GM12891 (cell line): ENCODE measurements at regions not wholly inside any gene's neighbourhood (a gene's known extent, or its start where the extent isn't known, plus 50 kb on each side); places are given as distances from the start of the nearest gene placed in this dataset.
"Not testable (repeated sequence)": the region's sequence is repeated elsewhere in the genome, so short reads cannot be mapped to it uniquely, and the experiment has no call there.

Source experiments
- DNase-seq: peaks from one replicate; pipeline ENCODE4 v3.0.0; 2011; ENCODE audit warnings: low spot score; ENCODE audit not compliant: insufficient read length
- FAIRE-seq: peaks from 2 replicates; lab custom pipeline; 2011; peaks lifted over from hg19 to GRCh38; lab: Jason Lieb, UNC

DNA sequence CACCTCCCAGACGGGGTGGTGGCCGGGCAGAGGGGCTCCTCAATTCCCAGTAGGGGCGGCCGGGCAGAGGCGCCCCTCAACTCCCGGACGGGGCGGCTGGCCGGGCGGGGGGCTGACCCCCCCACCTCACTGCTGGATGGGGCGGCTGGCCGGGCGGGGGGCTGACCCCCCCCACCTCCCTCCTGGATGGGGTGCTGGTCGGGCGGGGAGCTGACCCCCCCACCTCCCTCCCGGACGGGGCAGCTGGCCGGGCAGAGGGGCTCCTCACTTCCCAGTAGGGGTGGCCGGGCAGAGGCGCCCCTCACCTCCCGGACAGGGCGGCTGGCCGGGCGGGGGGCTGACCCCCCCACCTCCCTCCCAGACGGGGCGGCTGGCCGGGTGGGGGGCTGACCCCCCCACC, 148.8 kb upstream of the CCZ1B start:
- FAIRE-seq, DNase-seq: not testable (repeated sequence)

- not testable (repeated sequence) for DNase-seq, FAIRE-seq
Observed at GRCh38 chr7:6975346-6975745, 149.3 kb upstream of the CCZ1B start.

- not testable (repeated sequence) for FAIRE-seq, DNase-seq
Observed at GRCh38 chr7:6977368-6977767, 151.3 kb upstream of the CCZ1B start.

GRCh38 chr7:6978326-6978725, 152.3 kb upstream of the CCZ1B start:
- not testable (repeated sequence) for FAIRE-seq, DNase-seq

- FAIRE-seq, DNase-seq: not testable (repeated sequence)
Observed at GRCh38 chr7:6979456-6979855, 153.4 kb upstream of the CCZ1B start.

DNA sequence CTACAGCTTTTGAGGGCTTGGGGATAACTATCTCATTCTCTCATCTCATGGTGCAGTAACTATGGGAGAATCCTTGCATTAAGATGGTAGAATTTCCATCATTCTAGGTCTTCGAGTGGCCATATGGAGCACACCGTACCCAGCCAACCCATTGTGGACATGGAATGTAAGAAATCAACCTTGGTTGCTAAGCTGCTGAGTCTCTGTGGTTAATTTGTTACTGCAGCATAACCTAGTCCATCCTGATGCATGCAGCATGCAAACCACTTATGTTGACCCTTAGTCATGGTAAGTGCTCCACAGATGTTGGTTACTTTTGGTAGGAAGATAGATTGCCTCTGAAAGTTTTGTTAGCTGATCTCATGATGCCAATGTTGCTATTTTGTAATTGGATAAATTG, 156.3 kb upstream of the CCZ1B start:
- not testable (repeated sequence) for FAIRE-seq, DNase-seq

- not testable (repeated sequence) for DNase-seq, FAIRE-seq
Observed at GRCh38 chr7:6986892-6987291, 160.8 kb upstream of the CCZ1B start.

GRCh38 chr7:6988608-6989007, 162.5 kb upstream of the CCZ1B start:
- DNase-seq, FAIRE-seq: not testable (repeated sequence)

GRCh38 chr7:6989968-6990367, 163.9 kb upstream of the CCZ1B start:
- FAIRE-seq, DNase-seq: not testable (repeated sequence)

- not testable (repeated sequence) for DNase-seq
Observed at GRCh38 chr7:6990426-6991152, 164.5 kb upstream of the CCZ1B start.

DNA sequence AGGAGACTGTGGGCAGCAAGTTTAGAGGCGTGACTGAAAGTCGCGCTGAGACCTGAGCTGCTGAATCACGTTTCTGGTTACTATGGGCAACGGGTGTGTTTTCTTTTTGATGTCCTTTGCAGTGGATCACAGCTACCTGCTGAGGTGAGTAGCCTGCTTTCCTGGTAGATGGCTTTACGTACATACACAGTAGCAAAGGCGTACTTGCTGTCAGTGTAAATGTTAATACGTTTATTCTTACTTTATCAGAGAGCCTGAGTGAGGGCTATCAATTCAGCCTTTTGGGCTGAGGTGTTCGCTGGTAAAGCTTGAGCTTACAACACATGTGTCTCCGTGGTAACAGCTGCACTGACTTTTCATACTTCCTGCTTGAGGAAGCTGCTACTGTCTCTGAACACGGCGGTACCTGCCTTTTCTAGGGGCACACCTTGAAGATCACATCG, 165.1 kb upstream of the CCZ1B start:
- not testable (repeated sequence) for DNase-seq, FAIRE-seq

More at GRCh38 chr7:6990426-6991152, 164.5 kb upstream of the CCZ1B start:
- not testable (repeated sequence) for FAIRE-seq

DNA sequence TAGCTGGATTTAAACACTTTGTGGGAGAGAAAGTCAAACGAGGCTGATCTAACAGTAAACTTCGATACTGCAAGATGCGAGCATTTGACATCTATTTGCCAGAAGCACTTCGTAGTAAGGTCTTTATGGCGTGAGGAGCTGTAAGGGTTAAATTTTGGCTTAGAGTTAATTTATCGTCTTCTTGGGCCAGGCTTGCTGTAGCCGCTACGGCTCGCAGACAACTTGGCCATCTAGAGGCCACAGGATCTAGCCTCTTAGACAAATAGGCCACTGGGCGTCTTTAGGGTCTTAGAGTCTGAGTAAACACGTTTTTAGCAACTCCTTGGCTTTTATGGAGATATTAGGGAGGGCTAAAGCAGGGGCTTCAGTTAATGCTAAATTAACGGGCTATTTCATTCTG, 165.6 kb upstream of the CCZ1B start:
- not testable (repeated sequence) for DNase-seq, FAIRE-seq

- FAIRE-seq, DNase-seq: not testable (repeated sequence)
Observed at GRCh38 chr7:6992133-6992532, 166.1 kb upstream of the CCZ1B start.

DNA sequence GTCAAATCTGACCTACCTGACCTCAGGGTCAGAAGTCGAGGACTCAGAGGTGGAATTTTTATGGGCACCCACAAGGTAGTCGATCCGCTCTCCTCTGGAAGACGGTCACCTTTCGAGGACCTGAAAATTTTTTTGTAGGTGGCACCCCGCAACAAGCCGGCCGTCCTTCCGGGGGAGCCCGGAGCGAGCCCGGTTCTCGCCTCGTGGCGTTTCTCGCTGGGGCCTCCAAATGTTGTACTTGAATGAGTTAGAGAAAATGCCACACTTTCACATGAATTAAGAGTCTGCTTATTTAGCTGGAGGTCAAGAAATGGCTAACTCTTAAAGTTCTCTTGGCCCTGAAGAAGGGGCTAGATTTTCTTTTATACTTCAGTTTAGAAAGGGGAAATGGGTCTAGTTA, 169.0 kb upstream of the CCZ1B start:
- FAIRE-seq, DNase-seq: not testable (repeated sequence)

DNA sequence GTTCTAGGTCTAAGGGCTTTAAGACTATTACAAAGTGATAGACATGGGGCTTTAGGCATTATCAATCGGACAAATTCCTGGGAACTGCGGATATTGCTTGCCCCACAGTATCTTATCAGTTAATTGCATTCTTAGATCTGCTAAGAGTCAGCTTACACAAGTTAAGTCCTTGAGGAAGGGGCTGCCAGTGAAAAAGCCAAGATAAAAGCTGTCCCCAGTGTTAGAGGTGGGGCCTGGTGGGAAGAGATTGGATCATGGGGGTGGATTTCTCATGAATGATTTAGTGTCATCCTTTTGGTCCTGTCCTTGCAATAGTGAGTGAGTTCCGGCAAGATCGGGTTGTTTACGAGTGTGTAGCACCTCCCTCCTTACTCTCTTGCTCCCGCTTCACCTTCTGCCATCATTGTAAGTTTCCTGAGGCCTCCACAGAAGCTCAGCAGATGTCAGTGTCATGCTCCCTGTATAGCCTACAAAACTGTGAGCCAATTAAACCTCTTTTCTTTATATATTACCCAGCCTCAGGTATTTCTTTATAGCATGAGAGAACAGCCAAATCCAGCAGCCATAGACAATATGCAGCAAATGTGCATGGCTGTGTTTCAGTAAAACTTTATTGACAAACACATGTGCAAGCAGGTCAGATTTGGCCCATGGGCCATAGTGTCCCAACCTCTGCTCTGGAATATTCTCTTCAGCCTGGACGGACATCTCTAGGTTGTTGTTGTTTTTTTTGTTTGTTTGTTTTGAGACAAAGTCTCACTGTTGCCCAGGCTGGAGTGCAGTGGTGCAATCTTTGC, 169.6 kb upstream of the CCZ1B start:
- not testable (repeated sequence) for DNase-seq, FAIRE-seq

DNA sequence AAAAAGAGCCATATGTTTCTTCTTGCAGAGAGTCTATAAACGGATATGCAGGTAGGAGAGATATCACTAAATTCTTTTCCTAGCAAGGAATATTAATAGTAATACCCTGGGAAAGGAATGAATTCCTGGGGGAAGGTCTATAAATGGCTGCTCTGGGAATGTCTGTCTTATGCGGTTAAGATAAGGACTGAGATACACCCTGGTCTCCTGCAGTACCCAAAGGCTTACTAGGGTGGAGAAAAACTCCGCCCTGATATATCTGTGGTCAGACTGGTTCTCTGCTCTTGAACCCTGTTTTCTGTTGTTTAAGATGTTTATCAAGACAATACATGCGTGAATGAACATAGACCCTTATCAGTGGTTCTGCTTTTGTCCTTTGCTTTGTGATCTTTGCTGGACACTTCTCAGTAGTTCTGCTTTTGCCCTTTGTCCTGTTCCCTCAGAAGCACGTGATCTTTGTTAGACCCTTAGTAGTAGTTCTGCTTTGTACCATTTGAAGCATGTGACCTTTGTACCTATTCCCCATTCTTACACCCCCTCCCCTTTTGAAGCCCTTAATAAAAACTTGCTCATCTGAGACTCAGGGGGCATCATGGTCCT, 173.1 kb upstream of the CCZ1B start:
- DNase-seq, FAIRE-seq: not testable (repeated sequence)
